HG03060 (cell line): ENCODE measurements at regions not wholly inside any gene's neighbourhood (a gene's known extent, or its start where the extent isn't known, plus 50 kb on each side); places are given as distances from the start of the nearest gene placed in this dataset.
"Not testable (repeated sequence)": the region's sequence is repeated elsewhere in the genome, so short reads cannot be mapped to it uniquely, and the experiment has no call there.

Experiments used
- ATAC-seq: cut with Tn5 transposase; IDR thresholded peaks from one replicate; pipeline ENCODE4 v1.9.1; 2021; ENCODE audit warnings: low read depth, moderate number of reproducible peaks; ENCODE audit not compliant: unreplicated experiment

GRCh38 chr7:124643311-124643811 is 122.2 kb downstream of the GPR37 start:
- no peak for ATAC-seq

GRCh38 chr7:124635416-124635815 is 130.2 kb downstream of the GPR37 start:
- ATAC-seq = no peak

- no peak for ATAC-seq
Measured at GRCh38 chr7:124633740-124634139, 131.9 kb downstream of the GPR37 start.

GRCh38 chr7:124630395-124630794 is 135.2 kb downstream of the GPR37 start:
- no peak for ATAC-seq

- ATAC-seq = no peak
Measured at GRCh38 chr7:124618871-124619270, 146.7 kb downstream of the GPR37 start.

DNA sequence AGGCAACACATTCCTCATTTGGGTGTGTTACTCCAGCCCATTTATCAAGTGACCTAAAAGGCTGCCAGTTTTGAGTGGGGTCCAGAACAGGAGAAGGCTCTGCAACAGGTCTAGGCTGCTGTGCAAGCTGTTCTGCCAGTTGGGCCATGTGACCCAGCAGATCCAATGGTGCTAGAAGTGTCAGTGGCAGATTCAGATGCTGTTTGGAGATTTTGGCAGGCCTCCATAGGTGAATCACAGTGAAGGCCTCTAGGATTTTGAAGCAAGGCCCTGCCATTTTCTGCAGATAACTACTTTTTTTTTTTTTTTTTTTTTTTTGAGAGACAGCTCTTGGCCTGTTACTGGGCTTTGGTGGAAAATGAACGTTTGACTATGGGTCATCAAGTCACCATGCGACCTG is 147.5 kb downstream of the GPR37 start:
- not testable (repeated sequence) for ATAC-seq

DNA sequence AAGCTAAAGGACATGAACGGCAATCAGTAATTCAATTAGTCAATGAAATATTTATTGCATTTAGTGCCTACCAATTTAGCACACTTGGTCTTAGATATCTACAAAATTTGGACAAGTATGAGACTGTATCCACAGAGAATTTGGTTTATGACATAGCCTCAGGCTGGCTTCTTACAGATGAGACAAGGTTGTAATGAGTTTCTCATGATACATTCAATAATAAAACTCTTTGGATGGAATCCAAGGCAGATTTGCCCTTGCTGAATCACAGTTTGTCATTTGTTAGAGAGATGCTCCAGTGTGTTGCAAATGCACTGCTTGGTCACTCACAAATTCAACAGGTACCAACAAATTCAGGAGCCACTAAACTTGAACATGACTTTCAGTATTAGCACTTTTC is 162.5 kb downstream of the GPR37 start:
- no peak for ATAC-seq

DNA sequence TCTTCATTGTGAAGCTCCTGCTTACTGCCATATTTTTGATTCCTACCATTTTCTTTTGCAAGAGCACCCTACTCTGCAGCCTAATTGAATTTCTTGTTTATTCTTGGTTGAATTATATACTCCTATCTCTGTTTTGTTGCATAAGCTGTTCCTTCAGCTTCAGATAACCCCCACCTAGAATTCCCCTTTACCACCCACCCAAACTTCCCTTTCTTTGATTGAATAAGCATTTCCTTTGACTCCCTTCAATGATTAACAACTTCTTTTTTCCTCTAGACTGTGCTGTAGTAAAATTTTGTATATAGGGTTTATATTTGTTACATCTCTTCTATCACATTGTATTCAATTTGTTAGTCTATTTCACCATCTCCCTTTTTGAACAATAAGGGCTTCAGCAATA is 168.1 kb downstream of the GPR37 start:
- ATAC-seq = no peak

DNA sequence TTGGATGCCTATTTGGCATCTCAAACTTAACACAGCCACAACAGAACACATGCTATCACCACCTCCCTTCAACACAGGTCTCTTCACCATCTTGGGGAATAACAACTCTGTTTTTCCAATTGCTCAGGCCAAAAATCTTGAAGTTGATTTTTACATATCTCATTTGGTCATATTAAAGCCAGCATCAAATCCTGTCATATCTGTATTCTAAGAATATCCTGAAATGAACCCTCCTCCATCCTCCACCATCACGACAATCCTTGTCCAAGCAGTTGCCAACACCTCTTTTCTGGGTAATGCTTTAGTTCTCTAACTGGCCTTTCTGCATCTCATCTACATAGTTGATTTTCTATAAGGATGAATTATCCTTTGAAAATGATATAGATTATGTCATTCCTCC is 168.7 kb downstream of the GPR37 start:
- no peak for ATAC-seq

DNA sequence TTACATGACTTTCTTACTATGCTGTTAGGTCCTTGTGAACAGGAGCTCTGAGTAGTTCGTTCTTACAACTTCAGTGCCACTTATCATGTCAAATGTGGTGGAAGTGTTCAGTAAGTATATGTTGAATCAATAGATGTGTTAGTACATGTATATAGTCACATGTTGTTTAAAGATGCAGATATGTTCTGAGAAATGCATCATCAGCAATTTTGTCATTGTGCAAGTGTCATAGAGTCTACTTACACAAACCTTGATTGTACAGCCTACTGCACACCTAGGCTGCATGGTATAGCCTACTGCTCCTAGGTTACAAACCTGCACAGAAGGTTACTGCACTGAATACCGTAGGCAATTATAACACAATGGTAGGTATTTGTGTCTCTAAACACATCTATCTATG is 174.8 kb downstream of the GPR37 start:
- ATAC-seq = no peak

DNA sequence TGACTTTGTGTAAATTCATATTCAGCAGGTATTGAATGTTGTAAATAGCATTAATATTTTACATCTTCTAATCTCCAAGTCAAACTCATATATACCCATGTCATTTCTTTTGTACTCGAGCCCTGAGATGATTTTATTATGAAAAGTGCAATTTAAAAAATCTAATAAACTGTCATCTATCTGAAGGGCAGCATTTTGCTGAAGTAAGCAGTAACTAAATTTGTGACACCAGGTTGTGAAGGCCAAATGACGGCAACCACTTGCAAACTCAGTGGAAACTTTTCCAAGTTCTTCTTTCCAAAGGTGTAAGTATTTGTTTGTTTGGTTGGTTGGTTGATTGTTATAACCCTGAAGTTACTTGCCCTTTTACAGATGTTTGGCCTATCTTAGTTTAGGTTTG is 188.3 kb downstream of the GPR37 start:
- no peak for ATAC-seq

GRCh38 chr7:124575176-124575575 is 190.4 kb downstream of the GPR37 start:
- ATAC-seq = no peak

DNA sequence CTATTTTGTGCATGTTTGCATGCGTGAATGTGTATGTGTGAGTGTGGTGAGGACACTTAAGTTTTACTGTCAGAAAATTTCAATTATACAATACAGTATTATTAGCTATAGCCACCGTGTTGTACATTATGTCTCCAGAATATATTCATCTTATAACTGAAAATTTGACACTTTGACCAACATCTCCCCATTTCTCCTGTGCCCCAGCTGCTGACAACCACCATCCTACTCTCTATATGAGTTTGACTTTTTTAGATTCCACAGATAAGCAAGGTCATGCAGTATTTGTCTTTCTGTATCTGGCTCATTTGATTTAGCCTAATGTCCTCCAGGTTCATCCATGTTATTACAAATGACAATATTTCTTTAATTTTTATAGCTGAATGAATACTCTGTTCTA is 195.0 kb downstream of the GPR37 start:
- ATAC-seq = no peak

DNA sequence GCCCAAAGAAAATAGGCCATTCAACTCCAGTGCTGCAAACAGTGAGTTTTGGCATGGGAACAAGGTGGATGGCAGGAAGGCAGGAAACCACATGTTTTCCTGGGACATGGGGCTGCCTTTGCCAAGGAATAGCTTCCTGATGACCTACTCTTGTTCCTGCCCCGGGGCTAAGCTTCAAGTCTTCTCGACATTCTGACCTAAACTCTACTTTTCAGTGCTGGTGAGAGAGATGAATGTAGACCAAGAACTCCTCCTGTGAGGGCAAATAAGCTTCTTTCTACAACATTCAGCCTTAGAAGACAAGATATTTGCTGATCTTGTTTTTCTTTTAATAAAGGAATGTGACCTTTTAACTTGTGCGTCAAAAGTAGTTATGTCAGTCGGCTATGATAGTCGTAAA is 199.0 kb downstream of the GPR37 start:
- no peak for ATAC-seq

DNA sequence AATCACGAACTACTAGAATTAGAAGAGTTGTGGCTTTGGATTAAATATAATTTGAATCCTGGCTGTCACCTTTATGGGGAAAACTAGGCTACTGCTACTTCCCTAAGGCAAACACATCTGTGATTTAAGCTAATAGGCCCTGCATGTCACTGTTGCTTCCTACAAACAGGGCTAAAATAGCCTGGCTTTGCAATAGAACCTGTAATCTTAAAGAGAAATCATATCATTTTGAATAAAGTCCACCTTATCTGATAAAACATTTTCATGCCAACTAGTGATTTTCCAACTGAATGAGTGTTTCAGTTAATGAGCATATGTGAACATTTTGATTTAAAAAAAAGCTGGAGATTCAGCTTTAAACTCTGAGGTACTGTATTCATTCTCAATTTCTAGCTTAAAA is 208.0 kb downstream of the GPR37 start:
- no peak for ATAC-seq

GRCh38 chr7:124557101-124557500 is 208.5 kb downstream of the GPR37 start:
- ATAC-seq = no peak

- no peak for ATAC-seq
Measured at GRCh38 chr7:124553502-124553901, 212.1 kb downstream of the GPR37 start.

DNA sequence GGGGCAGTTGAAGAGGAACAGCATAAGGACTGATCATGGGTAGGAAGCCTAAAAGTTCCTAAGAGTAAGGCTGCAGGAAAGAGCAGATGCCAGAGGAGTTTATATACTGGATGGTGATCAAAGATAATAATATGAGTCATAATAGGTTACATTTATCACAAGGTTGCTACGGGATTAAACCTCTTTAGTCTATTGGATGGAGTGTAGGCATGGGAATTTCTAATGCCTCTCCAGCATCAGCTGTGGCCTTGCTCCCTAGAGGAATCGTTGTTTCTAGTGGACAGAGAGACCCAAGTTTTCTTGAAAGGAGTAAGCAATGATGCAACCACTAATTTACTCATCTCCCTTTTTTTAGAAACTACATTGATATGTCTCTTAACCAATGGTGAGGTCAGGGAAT is 213.4 kb downstream of the GPR37 start:
- ATAC-seq = no peak

GRCh38 chr7:124550036-124550435 is 215.6 kb downstream of the GPR37 start:
- no peak for ATAC-seq

DNA sequence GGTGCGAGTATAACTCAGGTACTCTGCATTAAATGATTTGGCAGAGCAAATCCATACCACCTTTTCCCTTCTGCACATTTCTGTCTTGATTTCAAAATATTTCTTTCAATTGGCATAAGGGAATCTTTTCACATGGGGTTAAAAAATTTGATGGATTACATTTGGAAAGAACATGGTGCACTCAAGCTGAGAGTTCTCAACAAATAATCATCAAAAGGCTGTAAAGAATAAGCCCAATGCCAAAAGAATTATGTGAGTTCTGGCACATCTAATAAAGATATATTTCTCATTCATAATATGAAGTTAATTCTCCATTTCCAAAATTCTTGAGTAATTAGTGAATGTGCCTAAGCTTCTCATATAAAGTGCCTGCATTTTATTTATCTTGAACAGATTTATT is 223.1 kb downstream of the GPR37 start:
- no peak for ATAC-seq

- ATAC-seq = no peak
Measured at GRCh38 chr7:124536156-124536762, 229.3 kb downstream of the GPR37 start.

DNA sequence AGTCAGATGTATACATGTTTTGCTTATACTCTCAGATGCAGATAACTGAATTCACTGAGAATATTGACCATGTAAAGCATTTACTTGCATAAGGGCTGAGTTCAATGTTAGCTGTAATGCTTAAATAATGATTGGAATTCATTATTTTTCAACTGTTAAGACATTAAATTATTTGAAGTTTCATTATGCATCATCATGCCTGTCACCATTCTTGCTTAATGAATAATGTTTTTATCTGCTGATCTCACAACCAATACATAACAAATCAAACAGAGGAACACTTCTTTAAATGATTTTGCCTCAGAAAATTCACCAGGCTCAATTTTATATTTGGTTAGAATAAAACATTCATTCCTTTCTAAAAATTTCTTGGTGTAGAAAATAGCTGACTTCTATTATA is 233.4 kb downstream of the GPR37 start:
- ATAC-seq = no peak

GRCh38 chr7:124516911-124517310 is 248.7 kb downstream of the GPR37 start:
- ATAC-seq = no peak
